SK-N-SH (cell line): ENCODE measurements at regions not wholly inside any gene's neighbourhood (a gene's known extent, or its start where the extent isn't known, plus 50 kb on each side); places are given as distances from the start of the nearest gene placed in this dataset.

Source experiments
- CTCF ChIA-PET: fragments of 300-600, 350-600 bp; formaldehyde crosslinking; extraction: SDS; loops from one replicate; lab custom pipeline; 2021; lab: Yijun Ruan, JAX
- POLR2A ChIA-PET: fragments of 350-600 bp; sonication (Branson Sonifier 250); formaldehyde crosslinking; extraction: SDS; loops from one replicate; lab custom pipeline; 2020; ENCODE audit warnings: antibody characterized with exemption, inconsistent platforms; lab: Yijun Ruan, JAX
- DNase-seq: peaks from one replicate; pipeline ENCODE4 v3.0.0; 2012
- H2AFZ ChIP-seq: fragments of 200-600 bp; sonication (generic); 2 replicates; pipeline ENCODE4 v1.8.1; 2016; ENCODE audit warnings: antibody characterized with exemption, mild to moderate bottlenecking, low read depth
- H3F3A ChIP-seq: fragments of 200-600 bp; sonication (generic); replicated peaks from 2 replicates; pipeline ENCODE3; 2016; ENCODE audit warnings: antibody characterized with exemption, mild to moderate bottlenecking; ENCODE audit not compliant: insufficient read depth
- H3K27ac ChIP-seq, 2 experiments: fragments of 200-500 bp in 1 of 2; fragments of 200-600 bp in 1 of 2; sonication (Bioruptor generic) in 1 of 2; sonication (generic), shearing (Covaris generic) in 1 of 2; 2 replicates each; pipeline versions ENCODE4 v1.5.1 to v1.6.1; 2014 to 2016; ENCODE audit warnings: low read depth in 2 of 2, inconsistent platforms in 1 of 2, low read length in 1 of 2, mild to moderate bottlenecking in 1 of 2, mixed read lengths in 1 of 2
- H3K27me3 ChIP-seq: fragments of 200-600 bp; sonication (generic), shearing (Covaris generic); 2 replicates; pipeline ENCODE4 v1.6.1; 2016; ENCODE audit warnings: mixed run types; ENCODE audit not compliant: insufficient read depth
- H3K36me3 ChIP-seq, 2 experiments: fragments of 200-500 bp in 1 of 2; fragments of 200-600 bp in 1 of 2; sonication (Bioruptor generic) in 1 of 2; sonication (generic) in 1 of 2; replicated peaks in 1 of 2; 2 replicates each; pipeline versions ENCODE3 to v1.5.1; 2014 to 2016; ENCODE audit warnings: low read length in 1 of 2, mild to moderate bottlenecking in 1 of 2; ENCODE audit not compliant: insufficient read depth in 2 of 2, control insufficient read depth in 1 of 2
- H3K4me1 ChIP-seq, 2 experiments: fragments of 200-500 bp in 1 of 2; fragments of 200-600 bp in 1 of 2; sonication (Bioruptor generic) in 1 of 2; sonication (generic), shearing (Covaris generic) in 1 of 2; 2 replicates each; pipeline versions ENCODE4 v1.5.1 to v1.6.1; 2014 to 2016; ENCODE audit warnings: low read depth in 1 of 2, low read length in 1 of 2, mixed run types in 1 of 2; ENCODE audit not compliant: insufficient read depth in 2 of 2, control insufficient read depth in 1 of 2
- H3K4me2 ChIP-seq: fragments of 200-600 bp; sonication (generic), shearing (Covaris generic); 2 replicates; pipeline ENCODE4 v1.6.1; 2017; ENCODE audit warnings: mixed run types
- H3K4me3 ChIP-seq, 2 experiments: fragments of 200-500 bp in 1 of 2; fragments of 200-600 bp in 1 of 2; sonication (Bioruptor generic) in 1 of 2; sonication (generic), shearing (Covaris generic) in 1 of 2; 2 replicates each; pipeline versions ENCODE4 v1.5.1 to v1.8.1; 2014 to 2016; ENCODE audit warnings: low read depth in 2 of 2, inconsistent platforms in 1 of 2, low read length in 1 of 2, mild to moderate bottlenecking in 1 of 2, mixed read lengths in 1 of 2, moderate library complexity in 1 of 2
- H3K79me2 ChIP-seq: fragments of 200-600 bp; sonication (generic); 2 replicates; pipeline ENCODE4 v1.8.1; 2017; ENCODE audit warnings: mild to moderate bottlenecking; ENCODE audit not compliant: insufficient read depth
- H3K9ac ChIP-seq: fragments of 200-600 bp; sonication (generic); 2 replicates; pipeline ENCODE4 v1.6.1; 2017; ENCODE audit warnings: mixed run types
- H3K9me2 ChIP-seq: fragments of 200-600 bp; sonication (generic); 2 replicates; pipeline ENCODE4 v1.6.1; 2017; ENCODE audit warnings: mixed run types
- H3K9me3 ChIP-seq: fragments of 200-600 bp; sonication (generic); 2 replicates; pipeline ENCODE4 v1.6.1; 2017; ENCODE audit warnings: mixed run types, mild to moderate bottlenecking, moderate library complexity
- H4K20me1 ChIP-seq: fragments of 200-600 bp; sonication (generic); 2 replicates; pipeline ENCODE4 v1.6.1; 2017; ENCODE audit warnings: mild to moderate bottlenecking, mixed run types; ENCODE audit not compliant: insufficient read depth
- CTCF ChIP-seq: fragments of 200-600 bp; sonication (generic); IDR thresholded peaks from 2 replicates; pipeline ENCODE4 v1.6.1; 2017; ENCODE audit warnings: antibody characterized with exemption, mild to moderate bottlenecking, moderate library complexity
- FOSL2 ChIP-seq: IDR thresholded peaks from 2 replicates; pipeline ENCODE4 v1.4.0; 2012; ENCODE audit warnings: low read depth, mild to moderate bottlenecking, moderate library complexity, borderline replicate concordance
- GABPA ChIP-seq: IDR thresholded peaks from 2 replicates; pipeline ENCODE4 v1.4.0; 2012; ENCODE audit warnings: low read depth, mild to moderate bottlenecking
- GATA2 ChIP-seq: sonication (generic); formaldehyde crosslinking; IDR thresholded peaks from 2 replicates; pipeline ENCODE4 v1.5.0; 2020; ENCODE audit warnings: mild to moderate bottlenecking, missing genetic modification reagents
- IRF3 ChIP-seq: fragments of 150-350 bp; IDR thresholded peaks from 2 replicates; pipeline ENCODE4 v1.6.1; 2016; ENCODE audit warnings: mild to moderate bottlenecking, low read depth, low read length
- JUND ChIP-seq: IDR thresholded peaks from 2 replicates; pipeline ENCODE4 v1.4.0; 2012
- MEF2A ChIP-seq: IDR thresholded peaks from 2 replicates; pipeline ENCODE4 v1.4.0; 2012; ENCODE audit warnings: low read depth, borderline replicate concordance
- NRF1 ChIP-seq: IDR thresholded peaks from 2 replicates; pipeline ENCODE4 v1.6.1; 2012; ENCODE audit warnings: low read depth, mild to moderate bottlenecking, low read length
- PBX3 ChIP-seq: IDR thresholded peaks from 2 replicates; pipeline ENCODE4; 2012
- RAD21 ChIP-seq: IDR thresholded peaks from 2 replicates; pipeline ENCODE4 v1.6.1; 2012; ENCODE audit warnings: mild to moderate bottlenecking, low read length
- RCOR1 ChIP-seq: fragments of 150-350 bp; IDR thresholded peaks from 2 replicates; pipeline ENCODE4 v1.6.1; 2017; ENCODE audit warnings: antibody characterized with exemption, low read length
- RXRA ChIP-seq: IDR thresholded peaks from 2 replicates; pipeline ENCODE4 v1.4.0; 2012; ENCODE audit warnings: low read depth, mild to moderate bottlenecking, borderline replicate concordance
- SIN3A ChIP-seq: IDR thresholded peaks from 2 replicates; pipeline ENCODE4 v1.6.1; 2012; ENCODE audit warnings: low read depth, mild to moderate bottlenecking, low read length, moderate library complexity, borderline replicate concordance
- SMC3 ChIP-seq: IDR thresholded peaks from 2 replicates; pipeline ENCODE4 v1.6.1; 2012; ENCODE audit warnings: low read depth, low read length, improper control_type of control experiment
- TCF12 ChIP-seq: IDR thresholded peaks from 2 replicates; pipeline ENCODE4 v1.4.0; 2012
- USF1 ChIP-seq: IDR thresholded peaks from 2 replicates; pipeline ENCODE4 v1.4.0; 2012; ENCODE audit warnings: low read depth, borderline replicate concordance
- USF2 ChIP-seq: fragments of 150-350 bp; IDR thresholded peaks from 2 replicates; pipeline ENCODE4 v1.6.1; 2017; ENCODE audit warnings: antibody characterized with exemption, low read length, low read depth, borderline replicate concordance
- WGBS: methylation state at CpG from one replicate; pipeline ENCODE4 v1.1.6; 2017; ENCODE audit warnings: low lambda C conversion rate; 5-methylcytosine and 5-hydroxymethylcytosine counted together
- TF ChIP-seq, protein P1 (sequence below): IDR thresholded peaks from 2 replicates; pipeline ENCODE4 v1.4.0; 2012; ENCODE audit warnings: low read depth

DNA sequence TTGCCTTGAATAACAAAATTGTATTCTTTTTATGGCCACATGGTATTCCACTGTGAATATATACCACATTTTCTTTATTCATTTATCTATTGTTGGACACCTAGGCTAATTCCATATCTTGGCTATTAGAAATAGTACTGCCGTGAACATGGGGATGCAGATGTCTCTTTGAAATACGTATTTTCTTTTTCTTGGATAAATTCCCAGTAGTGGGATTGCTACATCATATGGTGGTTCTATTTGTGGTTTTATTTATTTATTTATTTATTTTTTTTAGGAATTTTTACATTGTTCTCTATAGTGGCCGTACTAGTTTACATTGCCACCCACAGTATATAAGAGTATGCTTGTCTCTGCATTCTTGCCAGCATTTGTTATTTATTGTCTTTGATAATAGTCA, 679.8 kb upstream of the NRXN1 start:
- H3K4me2 ChIP-seq: no peak overlapping the region
- H2AFZ ChIP-seq: no peak overlapping the region
- TF ChIP-seq GABPA: no peak
- TF ChIP-seq RAD21: no peak
- TF ChIP-seq RXRA: no peak
- TF ChIP-seq MEF2A: no peak
- no peak for TF ChIP-seq TCF12
- POLR2A ChIA-PET: no interaction called here
- H3K27me3 ChIP-seq: no peaks in the 10 kb centered on the region
- no peaks in the 10 kb centered on the region for H3F3A ChIP-seq
- no peak overlapping the region for H3K4me3 ChIP-seq
- no peaks in the 10 kb centered on the region for H3K36me3 ChIP-seq
- H4K20me1 ChIP-seq: no peaks in the 10 kb centered on the region
- no peak for DNase-seq
- H3K27ac ChIP-seq: no peak overlapping the region
- H3K9me3 ChIP-seq: no peaks in the 10 kb centered on the region
- no peaks in the 10 kb centered on the region; a peak in 1 of 4 replicates for H3K4me1 ChIP-seq
- no peaks in the 10 kb centered on the region for H3K9me2 ChIP-seq
- WGBS: 55% methylated on average over 3 of the region's 3 CpGs
- no peak overlapping the region for H3K9ac ChIP-seq
- H3K79me2 ChIP-seq: no peaks in the 10 kb centered on the region
- CTCF ChIA-PET: interaction anchor here (3.3 kb wide), 1 partner anchor 1181 kb away, joined by 9 read pairs; no protein-coding TSS in a partner anchor

GRCh38 chr2:51710222-51710621, 678.3 kb upstream of the NRXN1 start:
- H4K20me1 ChIP-seq: no peaks in the 10 kb centered on the region
- H3K9me2 ChIP-seq: no peaks in the 10 kb centered on the region
- peak; percentile 37 for TF ChIP-seq CTCF
- peak; percentile 29; the same call in 1 of the 2 replicates for TF ChIP-seq SMC3
- TF ChIP-seq FOSL2: no peak
- no peak for TF ChIP-seq SIN3A
- TF ChIP-seq RAD21: peak; percentile 72
- 31% methylated on average over 2 of the region's 3 CpGs for WGBS
- H3K79me2 ChIP-seq: no peaks in the 10 kb centered on the region
- H3K36me3 ChIP-seq: no peaks in the 10 kb centered on the region
- peak; percentile 29 for DNase-seq
- H3K4me1 ChIP-seq: no peaks in the 10 kb centered on the region
- no peaks in the 10 kb centered on the region for H3K27me3 ChIP-seq
- no peak overlapping the region; a peak in 1 of 4 replicates for H3K4me3 ChIP-seq
- H3K9me3 ChIP-seq: no peaks in the 10 kb centered on the region
- no peaks in the 10 kb centered on the region for H3F3A ChIP-seq
- ChIA-PET CTCF (interaction anchor here (0.6 to 3.3 kb wide), 6 partner anchors 10 to 1181 kb away, joined by 3 to 9 read pairs (median 3); no protein-coding TSS in a partner anchor), POLR2A (no interaction called here)
- H2AFZ ChIP-seq: no peak overlapping the region
- no peak overlapping the region for H3K27ac ChIP-seq
- H3K4me2 ChIP-seq: no peak overlapping the region
- H3K9ac ChIP-seq: no peak overlapping the region

GRCh38 chr2:51707625-51708024, 675.7 kb upstream of the NRXN1 start:
- CTCF ChIA-PET: no interaction called here
- 50% methylated on average over 3 of the region's 3 CpGs for WGBS
- no peak for TF ChIP-seq USF1
- TF ChIP-seq IRF3: no peak
- no peak for TF ChIP-seq PBX3
- no peak for TF ChIP-seq NRF1
- no peak for TF ChIP-seq RAD21
- TF ChIP-seq, protein P1, sequence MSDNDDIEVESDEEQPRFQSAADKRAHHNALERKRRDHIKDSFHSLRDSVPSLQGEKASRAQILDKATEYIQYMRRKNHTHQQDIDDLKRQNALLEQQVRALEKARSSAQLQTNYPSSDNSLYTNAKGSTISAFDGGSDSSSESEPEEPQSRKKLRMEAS: no peak
- no peak for TF ChIP-seq RCOR1
- TF ChIP-seq FOSL2: no peak
- no peak for TF ChIP-seq GABPA
- TF ChIP-seq JUND: no peak
- no peak for TF ChIP-seq USF2
- TF ChIP-seq GATA2: no peak

More at GRCh38 chr2:51707625-51708024, 675.7 kb upstream of the NRXN1 start:
- Histone ChIP-seq H3K9ac (no peak overlapping the region), H3F3A (no peaks in the 10 kb centered on the region), H3K4me3 (no peak overlapping the region), H3K9me2 (no peaks in the 10 kb centered on the region), H3K36me3 (no peaks in the 10 kb centered on the region), H3K27ac (no peak overlapping the region), H2AFZ (no peak overlapping the region), H3K4me1 (no peaks in the 10 kb centered on the region), H4K20me1 (no peaks in the 10 kb centered on the region), H3K9me3 (no peaks in the 10 kb centered on the region), H3K79me2 (no peaks in the 10 kb centered on the region), H3K27me3 (no peaks in the 10 kb centered on the region), H3K4me2 (no peak overlapping the region)
- no peak for DNase-seq
- POLR2A ChIA-PET: no interaction called here
